Heart right ventricle (tissue), 16 donors: ENCODE measurements at regions not wholly inside any gene's neighbourhood (a gene's known extent, or its start where the extent isn't known, plus 50 kb on each side); places are given as distances from the start of the nearest gene placed in this dataset.
"Not testable (repeated sequence)": the region's sequence is repeated elsewhere in the genome, so short reads cannot be mapped to it uniquely, and the experiment has no call there.

Experiments used
- ATAC-seq, 8 donors: fragments of 200-7000 bp; cut with Tn5 transposase; one replicate each; pipeline ENCODE4 v1.9.1; 2020; ENCODE audit warnings: mild to moderate bottlenecking in 8 of 8, moderate library complexity in 8 of 8, moderate number of reproducible peaks in 1 of 8
- DNase-seq, 2 donors: peaks; one replicate each; pipeline ENCODE4 v3.0.0-alpha.2; 2020
- H3K27ac ChIP-seq, 10 donors: fragments of 200-600 bp; sonication (generic) in 2 of 10; one replicate each; pipeline versions ENCODE4 v1.5.0 to v1.8.0; 2020 to 2022; ENCODE audit warnings: mild to moderate bottlenecking in 3 of 10
- H3K27me3 ChIP-seq, 7 donors: fragments of 200-600 bp; one replicate each; pipeline ENCODE4 v1.8.0; 2021 to 2022; ENCODE audit warnings: mild to moderate bottlenecking in 2 of 7
- H3K36me3 ChIP-seq, 9 donors: fragments of 200-600 bp; sonication (generic) in 1 of 9; one replicate each; pipeline versions ENCODE4 v1.5.0 to v1.8.0; 2020 to 2022; ENCODE audit warnings: mild to moderate bottlenecking in 2 of 9
- H3K4me1 ChIP-seq, 9 donors: fragments of 200-600 bp; sonication (generic) in 1 of 9; one replicate each; pipeline versions ENCODE4 v1.5.0 to v1.8.0; 2020 to 2022; ENCODE audit warnings: mild to moderate bottlenecking in 4 of 9
- H3K4me3 ChIP-seq, 10 donors: fragments of 200-600 bp; sonication (generic) in 2 of 10; one replicate each; pipeline versions ENCODE4 v1.5.0 to v1.8.0; 2020 to 2022; ENCODE audit warnings: mild to moderate bottlenecking in 7 of 10, moderate library complexity in 2 of 10
- H3K9me3 ChIP-seq, 11 donors: fragments of 200-600 bp in 10 of 11; sonication (generic) in 2 of 11; one replicate each; pipeline versions ENCODE4 v1.5.0 to v1.8.0; 2013 to 2022; ENCODE audit warnings: mild to moderate bottlenecking in 2 of 11, control low read depth in 1 of 11, moderate library complexity in 1 of 11
- CTCF ChIP-seq, 9 donors: fragments of 200-600 bp; sonication (generic) in 2 of 9; IDR thresholded peaks; one replicate each; pipeline versions ENCODE4 v1.5.0 to v1.8.0; 2021 to 2022; ENCODE audit warnings: antibody characterized with exemption in 9 of 9, mild to moderate bottlenecking in 5 of 9, moderate library complexity in 1 of 9
- WGBS, 2 donors: extraction: QIAGEN DNeasy Blood & Tissue Kit; methylation state at CpG; one replicate each; pipeline ENCODE4 v1.1.7; 2013; ENCODE audit warnings: inconsistent platforms in 1 of 2; 5-methylcytosine and 5-hydroxymethylcytosine counted together
- intact Hi-C, 10 donors: fragments of 100-400 bp; cut with DNase I; formaldehyde crosslinking; loops; one replicate each; pipeline versions ENCODE4 v1.11.1 to v1.14.2; 2022
- donor health status: Arrhythmogenic right ventricular cardiomyopathy.
- donor health status: ischemic (EF 13 %, LVEDD 7.1; RV severe dilation, severe dysfunction).
- donor health status: healthy with polysubstance abuse.
- donor health status: DM: no; HTN: yes; CAD: no.
- donor health status: DM: no; HTN: no; CAD: no.
- donor health status: ischemic (EF 25% LVEDD 6.9; RV normal size, moderate dysfunction).
- donor health status: ischemic (EF 25% LVEDD 5.7; RV mildly dilated, moderate dysfunction).
- donor health status: healthy.
- donor health status: DM: yes; HTN: yes; CAD: no.
- donor health status: Ischemic cardiomyopathy.
- donor health status: ischemic (EF 35%, LVEDD 5.7; RV mildly dilated, moderate dysfunction).
- donor health status: nonischemic (EF 11% LVEDD 7.7; RV severe dilation, severe dysfunction).
- donor health status: DM: yes; HTN: yes; CAD: no.
- donor health status: PGD.
- donor health status: ischemic (EF 29% LVEDD 5.4; RV normal size, mild dysfunction).
- donor health status: nonischemic (EF 23%, LVEDD 6.1; RV moderate dilation, normal function).

DNA sequence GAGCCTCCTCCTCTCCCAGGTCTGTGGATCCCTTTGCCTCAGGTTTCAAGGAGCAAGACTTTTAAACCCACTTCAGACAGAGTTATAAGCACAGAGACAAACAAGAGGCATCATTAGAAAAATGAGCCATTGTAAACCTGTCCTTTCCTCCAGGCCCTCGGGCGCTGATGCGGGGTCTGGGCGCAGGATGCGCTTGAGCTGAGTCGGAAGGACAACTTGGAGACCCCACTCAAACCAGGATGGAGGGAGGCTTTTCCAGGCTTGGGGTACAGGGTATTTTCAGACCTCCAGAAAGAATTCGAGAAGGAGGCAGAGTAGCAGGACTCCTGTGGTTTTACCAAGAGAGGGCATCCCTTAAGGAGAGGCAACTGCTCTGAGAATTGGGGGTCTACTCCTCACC, 155.6 kb downstream of the NUFIP1 start:
- no peak overlapping the region for H3K4me3 ChIP-seq
- intact Hi-C loops, result no loop called here
- H3K4me1 ChIP-seq, result peaks cover 0 to 15% (median 0%) of the 10 kb centered on the region in 9 donors
- H3K9me3 ChIP-seq, result peaks cover 0 to 3% (median 0%) of the 10 kb centered on the region in 11 donors
- no peaks in the 10 kb centered on the region for H3K36me3 ChIP-seq
- no peak overlapping the region for H3K27ac ChIP-seq
- DNase-seq (no peak), ATAC-seq (no peak)
- H3K27me3 ChIP-seq, result no peaks in the 10 kb centered on the region
- WGBS, 2 donors, result 95 to 96% methylated on average over 7 of the region's 7 CpGs
- TF ChIP-seq CTCF (IDR thresholded peaks at IDR 0.05), result no peak

GRCh38 chr13:44833139-44833538, 156.1 kb downstream of the NUFIP1 start:
- ATAC-seq (no peak), DNase-seq (no peak)
- no peak for TF ChIP-seq CTCF (IDR thresholded peaks at IDR 0.05)
- no peaks in the 10 kb centered on the region for H3K27me3 ChIP-seq
- 78 to 88% methylated on average over 4 of the region's 4 CpGs for WGBS, 2 donors
- peaks cover 0 to 15% (median 0%) of the 10 kb centered on the region in 9 donors for H3K4me1 ChIP-seq
- intact Hi-C loops, result no loop called here
- no peaks in the 10 kb centered on the region for H3K36me3 ChIP-seq
- H3K4me3 ChIP-seq, result no peak overlapping the region
- H3K9me3 ChIP-seq, result peaks cover 0 to 5% (median 0%) of the 10 kb centered on the region in 11 donors
- H3K27ac ChIP-seq, result no peak overlapping the region

- Histone ChIP-seq H3K9me3 (peaks cover 0 to 5% (median 0%) of the 10 kb centered on the region in 11 donors), H3K27me3 (no peaks in the 10 kb centered on the region), H3K4me1 (no peaks in the 10 kb centered on the region), H3K36me3 (no peaks in the 10 kb centered on the region), H3K27ac (no peak overlapping the region), H3K4me3 (no peak overlapping the region)
- TF ChIP-seq CTCF (IDR thresholded peaks at IDR 0.05), result no peak
- no peak for DNase-seq
- 92 to 96% methylated on average over 11 of the region's 11 CpGs for WGBS, 2 donors
- intact Hi-C loops, result no loop called here
- ATAC-seq, result no peak
Observed at GRCh38 chr13:44826591-44827350, 162.5 kb downstream of the NUFIP1 start.

DNA sequence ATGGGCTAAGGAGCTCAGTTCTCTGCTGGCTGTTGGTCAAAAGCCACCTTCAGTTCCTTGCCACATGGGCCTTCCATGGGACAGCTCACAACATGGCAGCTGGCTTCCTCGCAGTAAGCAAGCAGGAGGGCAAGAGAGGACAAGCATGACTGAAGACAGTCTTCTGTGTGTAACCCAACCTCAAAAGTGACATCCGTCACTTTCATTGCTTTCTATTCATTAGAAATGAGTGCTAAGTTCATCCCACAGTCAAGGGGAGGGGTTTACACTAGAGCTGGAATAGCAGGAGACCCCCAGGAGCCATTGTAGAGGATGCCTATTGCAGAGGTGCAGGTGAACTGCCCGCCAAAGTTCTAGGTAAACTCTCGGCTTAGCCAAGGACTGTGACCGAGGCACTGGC, 163.3 kb downstream of the NUFIP1 start:
- Histone ChIP-seq H3K36me3 (no peaks in the 10 kb centered on the region), H3K9me3 (peaks cover 0 to 5% (median 0%) of the 10 kb centered on the region in 11 donors), H3K27me3 (no peaks in the 10 kb centered on the region), H3K4me3 (no peak overlapping the region), H3K27ac (no peak overlapping the region), H3K4me1 (no peaks in the 10 kb centered on the region)
- 96 to 97% methylated on average over 5 of the region's 5 CpGs for WGBS, 2 donors
- DNase-seq, result no peak
- no peak for TF ChIP-seq CTCF (IDR thresholded peaks at IDR 0.05)
- intact Hi-C loops, result no loop called here
- no peak for ATAC-seq

DNA sequence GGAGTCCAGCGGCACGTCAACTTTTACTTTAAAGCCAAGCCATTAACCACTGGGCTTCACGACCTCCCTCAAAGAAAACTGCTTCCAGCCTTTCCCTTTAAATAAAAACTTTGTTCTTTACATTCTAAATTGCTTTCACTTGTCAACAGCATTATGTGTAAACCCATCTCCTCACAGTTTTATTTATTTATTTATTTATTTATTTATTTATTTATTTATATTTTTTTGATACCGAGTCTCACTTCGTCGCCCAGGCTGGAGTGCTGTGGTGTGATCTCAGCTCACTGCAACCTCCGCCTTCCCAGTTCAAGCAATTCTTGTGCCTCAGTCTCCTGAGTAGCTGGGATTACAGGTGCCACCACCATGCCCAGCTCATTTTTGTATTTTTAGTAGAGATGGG, 165.7 kb downstream of the NUFIP1 start:
- WGBS, 2 donors, result 96 to 97% methylated on average over 7 of the region's 7 CpGs

More for the DNA sequence above, 165.7 kb downstream of the NUFIP1 start:
- H3K9me3 ChIP-seq, H3K4me3 ChIP-seq, H3K36me3 ChIP-seq, ATAC-seq, H3K27ac ChIP-seq, H3K27me3 ChIP-seq, H3K4me1 ChIP-seq, DNase-seq, intact Hi-C loops: not testable (repeated sequence)
